NT2/D1 (cell line): ENCODE measurements at regions not wholly inside any gene's neighbourhood (a gene's known extent, or its start where the extent isn't known, plus 50 kb on each side); places are given as distances from the start of the nearest gene placed in this dataset.

ENCODE experiments used
- SUZ12 ChIP-seq: IDR thresholded peaks from 2 replicates; pipeline ENCODE4 v1.6.1; 2011; ENCODE audit not compliant: insufficient read length, insufficient read depth; ENCODE audit errors: extremely low read depth
- YY1 ChIP-seq: IDR thresholded peaks from 2 replicates; pipeline ENCODE4 v1.6.1; 2011; ENCODE audit not compliant: insufficient read length, insufficient read depth

- TF ChIP-seq YY1, result no peak
- TF ChIP-seq SUZ12, result no peak
Measured at GRCh38 chr10:4623200-4623599, 202.8 kb upstream of the AKR1E2 start.
